GM12874 (cell line): ENCODE measurements at regions not wholly inside any gene's neighbourhood (a gene's known extent, or its start where the extent isn't known, plus 50 kb on each side); places are given as distances from the start of the nearest gene placed in this dataset.

Experiments
- TF ChIP-seq, protein P1 (sequence below): IDR thresholded peaks from 2 replicates; pipeline ENCODE4 v1.5.1; 2011; ENCODE audit warnings: low read depth, mild to moderate bottlenecking, control low read depth, low read length, moderate library complexity; ENCODE audit not compliant: insufficient read depth

DNA sequence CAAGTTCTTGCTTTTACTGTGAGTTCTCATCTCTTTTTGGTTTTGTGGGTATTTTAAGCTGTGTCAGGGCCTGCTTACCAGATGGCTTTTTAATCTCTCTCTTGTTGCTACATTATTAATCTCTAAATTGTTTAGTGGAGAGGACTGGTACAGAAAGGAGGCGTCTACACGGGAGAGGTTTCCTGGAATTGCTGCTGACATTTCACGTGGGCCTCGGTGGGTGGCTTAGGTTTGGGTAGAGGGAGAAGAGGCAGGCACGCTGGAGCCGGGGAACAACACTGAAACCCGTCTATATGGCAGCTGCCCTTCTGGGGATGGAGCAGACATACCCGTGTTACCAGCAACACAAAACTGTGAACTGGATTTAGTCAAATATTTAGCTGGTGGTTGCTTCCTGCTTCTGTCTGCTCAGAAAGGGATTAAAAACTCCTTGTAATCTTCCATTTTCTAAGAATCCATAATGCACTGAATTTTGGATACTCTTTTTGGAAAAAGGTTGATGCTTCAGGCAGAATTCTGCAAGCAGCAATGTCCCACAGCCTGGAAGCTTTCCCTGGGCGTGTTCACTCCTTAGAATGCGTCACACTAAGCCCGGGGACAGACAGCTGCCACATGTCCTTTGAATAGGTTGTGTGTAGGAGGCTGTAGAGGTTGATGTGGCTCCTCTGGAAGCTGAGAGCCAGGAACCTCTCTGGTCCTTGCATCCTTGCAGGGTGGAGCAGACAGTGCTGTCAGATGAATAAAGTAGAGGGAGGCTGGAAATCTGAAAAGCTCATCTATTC is 199.8 kb upstream of the GATB start:
- TF ChIP-seq, protein P1, sequence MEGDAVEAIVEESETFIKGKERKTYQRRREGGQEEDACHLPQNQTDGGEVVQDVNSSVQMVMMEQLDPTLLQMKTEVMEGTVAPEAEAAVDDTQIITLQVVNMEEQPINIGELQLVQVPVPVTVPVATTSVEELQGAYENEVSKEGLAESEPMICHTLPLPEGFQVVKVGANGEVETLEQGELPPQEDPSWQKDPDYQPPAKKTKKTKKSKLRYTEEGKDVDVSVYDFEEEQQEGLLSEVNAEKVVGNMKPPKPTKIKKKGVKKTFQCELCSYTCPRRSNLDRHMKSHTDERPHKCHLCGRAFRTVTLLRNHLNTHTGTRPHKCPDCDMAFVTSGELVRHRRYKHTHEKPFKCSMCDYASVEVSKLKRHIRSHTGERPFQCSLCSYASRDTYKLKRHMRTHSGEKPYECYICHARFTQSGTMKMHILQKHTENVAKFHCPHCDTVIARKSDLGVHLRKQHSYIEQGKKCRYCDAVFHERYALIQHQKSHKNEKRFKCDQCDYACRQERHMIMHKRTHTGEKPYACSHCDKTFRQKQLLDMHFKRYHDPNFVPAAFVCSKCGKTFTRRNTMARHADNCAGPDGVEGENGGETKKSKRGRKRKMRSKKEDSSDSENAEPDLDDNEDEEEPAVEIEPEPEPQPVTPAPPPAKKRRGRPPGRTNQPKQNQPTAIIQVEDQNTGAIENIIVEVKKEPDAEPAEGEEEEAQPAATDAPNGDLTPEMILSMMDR: no peak

DNA sequence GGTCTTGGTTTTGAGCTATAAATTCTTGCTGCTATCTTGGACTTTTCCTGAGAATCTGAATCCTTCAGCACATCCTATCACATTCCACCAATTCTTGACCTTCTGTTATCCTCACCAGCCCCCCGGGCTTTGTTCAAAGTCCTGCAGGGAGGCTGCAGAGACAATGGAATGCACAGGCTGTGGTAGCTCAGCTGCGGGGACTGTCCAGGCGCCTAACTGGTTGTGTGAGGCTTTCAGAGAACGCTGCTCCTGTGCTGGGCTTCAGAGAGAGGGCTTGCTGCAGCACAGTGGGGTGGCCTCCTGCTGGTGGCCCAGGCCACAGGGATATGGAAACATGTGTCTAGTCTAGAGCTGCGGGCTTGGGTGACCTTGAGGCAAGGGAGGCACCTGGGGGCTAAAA is 196.3 kb upstream of the GATB start:
- TF ChIP-seq, protein P1: no peak

DNA sequence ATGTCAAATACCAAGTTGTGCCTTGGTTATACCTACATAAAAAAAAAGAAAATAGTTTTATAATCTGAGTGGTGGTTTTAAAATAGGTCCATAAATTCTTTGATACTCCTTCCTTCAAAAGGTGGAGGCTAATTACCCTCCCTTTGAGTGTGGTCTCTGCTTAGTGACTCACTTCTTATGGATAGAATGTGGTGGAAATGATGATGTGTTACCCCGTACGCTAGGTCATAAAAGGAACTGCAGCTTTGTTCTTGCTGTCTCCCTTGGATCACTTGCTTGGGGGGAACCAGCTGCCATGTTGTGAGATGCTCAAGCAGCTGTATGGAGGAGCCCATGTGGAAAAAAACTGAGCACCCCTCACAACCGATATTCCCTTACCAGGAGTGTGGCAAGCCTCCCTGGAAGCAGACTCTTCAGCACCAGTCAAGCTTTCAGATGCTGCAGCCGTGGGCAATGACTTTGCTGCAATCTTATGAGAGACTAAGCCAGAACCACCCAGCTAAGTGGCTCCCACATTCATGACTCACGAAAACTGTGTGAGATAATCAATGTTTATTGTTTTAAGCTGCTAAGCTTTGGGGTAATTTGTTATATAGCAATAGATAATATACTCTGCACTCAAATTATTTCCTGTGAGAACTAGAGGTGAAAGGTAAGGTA is 195.0 kb upstream of the GATB start:
- TF ChIP-seq, protein P1: no peak

DNA sequence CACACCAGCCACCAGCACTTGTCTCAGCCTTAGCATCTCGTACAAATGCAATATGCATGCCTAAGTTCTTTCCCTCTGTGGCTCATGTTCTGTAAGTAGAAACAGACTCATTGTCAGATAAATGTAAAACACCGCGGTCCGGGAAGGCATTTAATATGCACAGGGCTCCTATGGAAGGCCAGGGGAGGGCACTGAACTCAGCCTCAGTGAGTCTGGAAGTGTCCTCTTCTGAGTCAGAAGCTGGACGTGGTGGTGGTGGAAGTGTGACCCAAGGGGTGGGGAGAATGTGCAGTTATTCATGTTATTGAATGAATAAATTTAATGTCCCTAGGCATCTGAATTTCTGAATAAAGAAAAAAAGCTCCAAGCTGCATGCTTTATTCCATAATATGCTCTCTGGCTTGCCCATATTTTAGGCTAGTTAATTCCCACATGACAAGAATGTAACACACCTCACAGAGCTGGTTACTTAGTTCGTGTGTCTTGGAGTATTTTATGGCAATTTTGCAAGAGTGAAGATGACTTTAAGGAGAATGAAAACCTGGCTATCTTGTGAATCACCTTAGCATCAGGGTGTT is 193.1 kb upstream of the GATB start:
- TF ChIP-seq, protein P1: no peak

DNA sequence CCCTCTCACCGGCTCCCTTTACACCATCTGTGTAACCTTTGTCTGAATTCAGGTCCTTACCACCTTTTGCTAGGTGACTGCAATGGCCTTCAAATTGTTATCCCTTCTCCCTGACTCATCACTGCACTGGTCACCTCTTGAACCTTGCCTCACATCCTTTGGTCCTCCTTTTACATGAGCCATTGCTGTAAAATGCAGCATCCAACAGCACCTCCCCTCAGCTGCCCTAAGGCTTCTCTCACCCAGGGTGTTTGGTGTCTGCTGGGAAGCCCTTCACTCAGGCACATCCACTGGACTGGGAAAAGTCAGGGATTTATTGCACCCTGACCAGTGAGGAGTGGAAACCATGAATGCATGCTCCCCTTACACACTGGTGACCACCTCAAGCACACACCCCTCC is 192.5 kb upstream of the GATB start:
- TF ChIP-seq, protein P1: no peak

DNA sequence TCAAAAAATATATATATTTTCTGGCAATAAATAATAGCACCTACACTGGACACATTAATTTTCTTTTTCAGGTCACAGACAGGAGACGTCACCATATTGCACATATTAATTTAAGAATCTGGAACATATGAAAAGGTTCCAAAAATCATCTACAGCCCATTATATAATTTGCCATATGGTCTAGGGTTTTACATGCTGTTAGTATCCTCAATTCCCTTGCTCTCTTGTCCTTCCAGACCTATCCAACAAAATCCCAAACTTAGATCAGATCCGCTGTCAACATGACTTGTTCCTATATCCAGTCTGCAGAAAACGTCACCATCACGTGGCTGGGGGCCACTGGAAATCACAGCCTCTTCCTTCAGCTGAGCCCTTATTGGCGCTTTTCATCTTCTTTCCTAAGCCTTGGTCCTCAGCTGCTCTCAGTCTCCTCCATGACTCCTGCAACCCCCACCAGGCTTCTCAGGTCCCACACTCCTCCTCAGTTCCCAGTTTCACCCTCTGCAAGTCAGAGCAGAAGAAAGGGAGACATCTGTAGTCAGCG is 192.0 kb upstream of the GATB start:
- TF ChIP-seq, protein P1: no peak

DNA sequence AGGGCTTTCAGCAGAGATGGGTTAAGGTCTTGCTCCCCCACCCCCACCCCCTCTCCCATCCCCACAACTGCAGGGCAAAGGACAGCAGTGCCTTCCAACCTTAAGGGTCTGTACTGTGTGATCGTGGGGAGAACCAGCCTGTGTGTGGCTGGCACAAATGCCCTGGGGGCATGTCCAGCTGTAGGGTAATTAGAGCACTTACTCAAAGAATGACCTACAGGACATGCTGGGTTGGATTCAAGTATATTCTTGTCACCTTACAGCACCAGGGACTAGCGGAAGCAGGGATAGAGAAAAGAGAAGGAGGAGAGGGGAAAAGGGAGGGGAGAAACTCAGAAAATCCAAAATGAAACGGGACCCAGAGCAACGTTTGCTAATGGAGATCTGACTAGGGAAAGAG is 191.3 kb upstream of the GATB start:
- TF ChIP-seq, protein P1: no peak
